Subcutaneous abdominal adipose tissue (tissue), 5 donors: ENCODE measurements at regions not wholly inside any gene's neighbourhood (a gene's known extent, or its start where the extent isn't known, plus 50 kb on each side); places are given as distances from the start of the nearest gene placed in this dataset.

Experiments used
- H3K27ac ChIP-seq: one replicate; pipeline ENCODE4 v1.7.0; 2013; ENCODE audit warnings: low read depth, mild to moderate bottlenecking, inconsistent platforms, low read length, moderate library complexity
- H3K27me3 ChIP-seq, 5 donors: one replicate each; pipeline ENCODE4 v1.7.0; 2013; ENCODE audit warnings: low read length in 5 of 5, inconsistent platforms in 1 of 5; ENCODE audit not compliant: control insufficient read depth in 5 of 5, insufficient read depth in 4 of 5
- H3K36me3 ChIP-seq, 5 donors: one replicate each; pipeline ENCODE4 v1.7.0; 2013; ENCODE audit warnings: low read length in 5 of 5; ENCODE audit not compliant: control insufficient read depth in 5 of 5, insufficient read depth in 5 of 5
- H3K4me1 ChIP-seq, 5 donors: one replicate each; pipeline ENCODE4 v1.7.0; 2013; ENCODE audit warnings: low read length in 5 of 5, mild to moderate bottlenecking in 3 of 5, moderate library complexity in 1 of 5; ENCODE audit not compliant: control insufficient read depth in 5 of 5, insufficient read depth in 5 of 5
- H3K4me3 ChIP-seq, 5 donors: one replicate each; pipeline ENCODE4 v1.7.0; 2013; ENCODE audit warnings: low read length in 5 of 5, low read depth in 1 of 5
- H3K9ac ChIP-seq, 5 donors: one replicate each; pipeline ENCODE4 v1.7.0; 2013; ENCODE audit warnings: low read length in 5 of 5, mild to moderate bottlenecking in 4 of 5, moderate library complexity in 3 of 5
- H3K9me3 ChIP-seq, 5 donors: one replicate each; pipeline ENCODE4 v1.7.0; 2013; ENCODE audit warnings: low read length in 5 of 5; ENCODE audit not compliant: control insufficient read depth in 5 of 5
- donor health status: healthy.
- donor health status: healthy.
- donor health status: healthy.
- donor health status: healthy.
- donor health status: healthy.

DNA sequence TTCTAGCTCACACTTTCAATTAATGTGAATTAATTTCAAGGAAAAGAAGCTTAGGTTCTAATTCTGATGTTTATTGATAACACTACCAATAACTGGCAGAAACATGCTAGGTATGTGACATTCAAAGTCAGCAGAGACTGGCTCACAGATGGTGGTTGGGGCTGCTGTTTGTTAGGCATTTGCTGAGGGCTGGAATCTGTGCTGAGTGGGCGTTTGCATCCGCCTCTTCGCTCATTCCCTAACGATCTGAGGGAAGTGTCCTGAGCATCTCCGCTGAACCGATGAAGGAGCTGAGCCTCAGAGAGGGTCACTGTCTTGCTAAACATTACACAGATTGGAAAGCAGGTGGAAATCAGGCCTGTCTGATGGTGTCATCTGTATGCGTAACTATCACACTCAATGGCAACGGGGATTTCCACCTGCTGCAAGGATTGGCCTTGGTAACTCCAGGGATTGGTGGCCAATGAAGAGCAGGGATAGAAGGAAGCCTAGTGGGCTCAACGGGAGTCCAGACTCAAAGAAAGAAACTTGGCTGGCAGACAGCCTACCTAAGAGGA lies 338.9 kb downstream of the TEX29 start:
- Histone ChIP-seq H3K27ac (no peak overlapping the region), H3K9ac (no peak overlapping the region), H3K27me3 (peaks cover 0 to 3% (median 0%) of the 10 kb centered on the region in 5 donors), H3K9me3 (no peaks in the 10 kb centered on the region), H3K4me3 (no peak overlapping the region), H3K36me3 (no peaks in the 10 kb centered on the region), H3K4me1 (peaks cover 5 to 46% (median 32%) of the 10 kb centered on the region in 5 donors)

GRCh38 chr13:111659842-111660241 lies 339.4 kb downstream of the TEX29 start:
- Histone ChIP-seq H3K9me3 (no peaks in the 10 kb centered on the region), H3K4me1 (peaks cover 5 to 46% (median 32%) of the 10 kb centered on the region in 5 donors), H3K36me3 (no peaks in the 10 kb centered on the region), H3K27ac (no peak overlapping the region), H3K9ac (no peak overlapping the region), H3K4me3 (no peak overlapping the region), H3K27me3 (no peaks in the 10 kb centered on the region)

GRCh38 chr13:111661052-111661451 lies 340.6 kb downstream of the TEX29 start:
- H3K9ac ChIP-seq = no peak overlapping the region
- no peak overlapping the region for H3K27ac ChIP-seq
- H3K36me3 ChIP-seq = no peaks in the 10 kb centered on the region
- H3K27me3 ChIP-seq = no peaks in the 10 kb centered on the region
- no peak overlapping the region for H3K4me3 ChIP-seq
- peaks cover 5 to 46% (median 32%) of the 10 kb centered on the region in 5 donors for H3K4me1 ChIP-seq
- H3K9me3 ChIP-seq = no peaks in the 10 kb centered on the region

GRCh38 chr13:111661776-111662175 lies 341.3 kb downstream of the TEX29 start:
- H3K9ac ChIP-seq = no peak overlapping the region
- no peaks in the 10 kb centered on the region for H3K36me3 ChIP-seq
- H3K9me3 ChIP-seq = peaks cover 0 to 3% (median 0%) of the 10 kb centered on the region in 5 donors
- H3K27me3 ChIP-seq = no peaks in the 10 kb centered on the region
- H3K4me1 ChIP-seq = peaks cover 5 to 46% (median 32%) of the 10 kb centered on the region in 5 donors
- no peak overlapping the region for H3K27ac ChIP-seq
- no peak overlapping the region for H3K4me3 ChIP-seq

GRCh38 chr13:111662451-111662850 lies 342.0 kb downstream of the TEX29 start:
- H3K27ac ChIP-seq = no peak overlapping the region
- H3K9ac ChIP-seq = no peak overlapping the region
- peaks cover 5 to 46% (median 32%) of the 10 kb centered on the region in 5 donors for H3K4me1 ChIP-seq
- H3K4me3 ChIP-seq = no peak overlapping the region
- H3K36me3 ChIP-seq = no peaks in the 10 kb centered on the region
- no peaks in the 10 kb centered on the region for H3K27me3 ChIP-seq
- H3K9me3 ChIP-seq = peaks cover 0 to 3% (median 0%) of the 10 kb centered on the region in 5 donors

DNA sequence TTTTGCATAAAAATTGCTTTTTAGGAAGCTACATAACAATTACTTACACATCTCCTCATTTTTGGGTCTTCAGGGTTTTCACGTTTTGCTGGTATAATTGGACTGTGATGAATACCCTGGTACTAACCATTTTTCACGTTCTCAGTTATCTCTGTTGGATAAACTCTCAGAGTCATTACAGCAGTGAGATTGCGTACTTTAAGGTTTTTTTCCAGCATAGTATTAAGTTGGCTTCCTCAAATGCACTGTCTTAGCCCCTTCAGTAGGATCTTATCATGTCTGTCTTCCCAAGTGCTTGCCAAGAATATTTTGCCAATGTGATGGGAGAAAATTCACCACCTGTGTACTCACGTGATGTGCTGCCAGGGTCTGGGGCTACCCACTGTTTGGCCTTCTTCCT lies 342.5 kb downstream of the TEX29 start:
- H3K27me3 ChIP-seq = no peaks in the 10 kb centered on the region
- peaks cover 5 to 44% (median 29%) of the 10 kb centered on the region in 5 donors for H3K4me1 ChIP-seq
- H3K27ac ChIP-seq = no peak overlapping the region
- H3K4me3 ChIP-seq = no peak overlapping the region
- peaks cover 0 to 3% (median 0%) of the 10 kb centered on the region in 5 donors for H3K9me3 ChIP-seq
- H3K9ac ChIP-seq = no peak overlapping the region
- H3K36me3 ChIP-seq = no peaks in the 10 kb centered on the region

DNA sequence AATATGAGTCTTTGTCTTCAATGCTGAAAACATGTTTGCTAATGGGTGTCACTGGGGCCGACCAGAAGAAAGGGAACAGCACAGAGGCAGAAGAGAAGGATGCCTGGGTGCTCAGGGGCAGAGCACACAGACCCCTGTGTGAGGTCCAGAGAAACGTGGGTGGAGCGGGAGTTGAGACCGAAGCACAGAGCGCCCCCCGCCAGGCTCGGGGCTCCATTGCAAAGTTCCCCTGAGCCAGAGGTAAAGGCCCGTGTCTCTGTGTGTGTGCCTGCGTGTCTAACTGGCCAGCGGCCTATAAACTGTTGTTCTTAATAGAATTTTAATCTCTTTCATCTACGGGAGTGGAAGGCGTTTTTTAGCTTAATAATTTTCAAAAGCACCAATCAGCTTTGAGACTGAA lies 343.1 kb downstream of the TEX29 start:
- H3K9ac ChIP-seq = no peak overlapping the region
- no peak overlapping the region for H3K27ac ChIP-seq
- H3K4me3 ChIP-seq = no peak overlapping the region
- H3K27me3 ChIP-seq = no peaks in the 10 kb centered on the region
- H3K9me3 ChIP-seq = peaks cover 0 to 3% (median 0%) of the 10 kb centered on the region in 5 donors
- no peaks in the 10 kb centered on the region for H3K36me3 ChIP-seq
- peaks cover 4 to 38% (median 22%) of the 10 kb centered on the region in 5 donors for H3K4me1 ChIP-seq

DNA sequence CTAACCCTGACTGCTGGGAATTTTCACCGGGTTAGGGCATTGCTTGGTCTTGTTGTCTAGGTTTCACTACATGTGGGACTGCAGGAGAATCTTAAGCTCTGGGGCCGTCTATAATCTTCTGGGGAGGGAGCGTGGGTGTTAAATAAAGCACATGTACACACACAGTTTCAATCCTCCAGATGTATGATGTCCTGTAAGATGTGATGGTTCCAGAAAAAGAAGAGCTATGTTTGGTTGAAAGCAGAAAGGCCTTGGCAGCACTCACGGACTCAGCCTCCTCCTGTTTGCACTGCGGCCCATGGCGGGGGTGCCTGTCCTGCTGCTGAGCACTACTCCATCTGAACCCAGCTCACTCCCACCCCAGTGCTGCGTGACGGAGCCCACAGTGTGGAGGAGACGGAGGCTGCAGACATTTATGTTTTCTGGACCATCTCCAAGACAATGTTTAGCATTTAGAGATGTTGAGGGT lies 343.5 kb downstream of the TEX29 start:
- peaks cover 4 to 33% (median 18%) of the 10 kb centered on the region in 5 donors for H3K4me1 ChIP-seq
- H3K9me3 ChIP-seq = peaks cover 0 to 3% (median 0%) of the 10 kb centered on the region in 5 donors
- H3K27me3 ChIP-seq = no peaks in the 10 kb centered on the region
- H3K4me3 ChIP-seq = no peak overlapping the region
- no peak overlapping the region for H3K27ac ChIP-seq
- H3K9ac ChIP-seq = no peak overlapping the region
- no peaks in the 10 kb centered on the region for H3K36me3 ChIP-seq

DNA sequence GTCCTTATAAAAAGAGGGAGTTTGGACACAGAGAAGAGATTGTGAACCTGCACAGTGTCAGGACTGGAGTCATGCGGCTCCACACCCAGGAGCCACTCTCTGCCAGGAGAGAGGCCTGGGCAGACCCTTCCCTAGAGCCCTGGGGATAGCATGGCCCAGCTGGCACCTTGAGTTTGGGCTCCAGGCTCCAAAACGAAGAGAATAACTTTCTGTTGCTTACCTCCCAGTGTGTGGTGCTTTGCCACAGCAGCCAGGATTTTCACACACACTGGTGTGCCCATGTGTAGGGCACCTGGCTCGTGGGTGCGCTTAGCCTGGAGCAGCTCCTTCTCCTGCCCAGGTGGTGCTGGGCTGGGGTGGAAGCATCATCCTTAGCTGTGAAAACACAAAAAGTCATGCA lies 344.3 kb downstream of the TEX29 start:
- no peaks in the 10 kb centered on the region for H3K27me3 ChIP-seq
- no peaks in the 10 kb centered on the region for H3K36me3 ChIP-seq
- no peak overlapping the region for H3K9ac ChIP-seq
- peaks cover 0 to 3% (median 0%) of the 10 kb centered on the region in 5 donors for H3K9me3 ChIP-seq
- no peak overlapping the region for H3K4me3 ChIP-seq
- H3K4me1 ChIP-seq = peaks cover 1 to 26% (median 11%) of the 10 kb centered on the region in 5 donors
- H3K27ac ChIP-seq = no peak overlapping the region

DNA sequence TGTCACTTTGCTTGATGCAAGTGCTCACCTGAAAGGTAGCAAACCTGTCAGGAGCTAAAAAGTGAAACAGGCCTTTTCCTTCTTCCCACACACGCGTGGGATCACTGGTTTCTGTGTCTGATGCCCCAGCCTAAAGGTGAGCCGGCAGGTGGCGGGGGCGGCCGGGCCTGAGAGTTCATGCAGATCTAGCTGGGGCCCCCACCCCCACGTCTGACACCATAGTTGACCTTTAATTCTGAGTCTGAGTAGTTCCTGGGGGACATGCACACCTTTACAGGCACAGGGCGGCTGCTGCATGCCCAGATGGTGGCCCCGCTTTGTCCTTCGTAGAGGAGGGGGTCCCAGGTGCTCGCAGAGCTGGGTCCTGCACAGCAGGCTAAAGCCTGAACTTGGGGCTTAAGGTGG lies 345.3 kb downstream of the TEX29 start:
- no peaks in the 10 kb centered on the region for H3K36me3 ChIP-seq
- H3K27ac ChIP-seq = no peak overlapping the region
- peaks cover 0 to 3% (median 0%) of the 10 kb centered on the region in 5 donors for H3K9me3 ChIP-seq
- peaks cover 0 to 18% (median 4%) of the 10 kb centered on the region in 5 donors for H3K4me1 ChIP-seq
- no peak overlapping the region for H3K9ac ChIP-seq
- H3K4me3 ChIP-seq = no peak overlapping the region
- no peaks in the 10 kb centered on the region for H3K27me3 ChIP-seq
